Activated CD8-positive, alpha-beta T cell treated with anti-CD3 and anti-CD28 coated beads for 36 hours (primary cell): ENCODE measurements at regions not wholly inside any gene's neighbourhood (a gene's known extent, or its start where the extent isn't known, plus 50 kb on each side); places are given as distances from the start of the nearest gene placed in this dataset.

Experiments used
- ATAC-seq: fragments of 200-7000 bp; cut with Tn5 transposase; one replicate; pipeline ENCODE4 v1.10.0; 2021; ENCODE audit warnings: mild to moderate bottlenecking, moderate library complexity
- CTCF ChIA-PET: fragments of 350-600 bp; sonication (Branson Sonifier 250); formaldehyde crosslinking; loops from one replicate; lab custom pipeline; 2021; ENCODE audit warnings: antibody characterized with exemption; lab: Charles Lee
- POLR2A ChIA-PET: fragments of 350-600 bp; sonication (Branson Sonifier 250); formaldehyde crosslinking; loops from one replicate; lab custom pipeline; 2021; ENCODE audit warnings: antibody characterized with exemption; lab: Charles Lee
- DNase-seq: peaks from one replicate; pipeline ENCODE4 v3.0.0-alpha.2; 2020
- H3K27ac Mint-ChIP-seq: one replicate; pipeline ENCODE4 v1.8.0; 2021; ENCODE audit warnings: mild to moderate bottlenecking, mixed read lengths
- H3K27me3 Mint-ChIP-seq: one replicate; pipeline ENCODE4 v1.8.0; 2021; ENCODE audit warnings: mixed read lengths
- H3K36me3 Mint-ChIP-seq: one replicate; pipeline ENCODE4 v1.8.0; 2021; ENCODE audit warnings: low read depth, mixed read lengths
- H3K4me1 Mint-ChIP-seq: one replicate; pipeline ENCODE4 v1.8.0; 2021; ENCODE audit warnings: low read depth, mixed read lengths
- H3K4me3 Mint-ChIP-seq: one replicate; pipeline ENCODE4 v1.8.0; 2021; ENCODE audit warnings: mild to moderate bottlenecking, moderate library complexity, mixed read lengths
- H3K9me3 Mint-ChIP-seq: one replicate; pipeline ENCODE4 v1.8.0; 2021; ENCODE audit warnings: mixed read lengths
- CTCF ChIP-seq: fragments of 200-600 bp; IDR thresholded peaks from one replicate; pipeline ENCODE4 v1.8.0; 2022; ENCODE audit warnings: antibody characterized with exemption, mild to moderate bottlenecking
- intact Hi-C: fragments of 100-400 bp; cut with micrococcal nuclease; formaldehyde crosslinking; loops from one replicate; pipeline ENCODE4 v1.10.0; 2022

GRCh38 chr13:51006067-51006845 is 96.7 kb downstream of the RNASEH2B start:
- H3K27me3 Mint-ChIP-seq = peaks cover 9% of the 10 kb centered on the region
- H3K27ac Mint-ChIP-seq = no peak overlapping the region
- H3K4me3 Mint-ChIP-seq = no peak overlapping the region
- ChIA-PET POLR2A (no interaction called here), CTCF (interaction anchor here (0.9 to 1.3 kb wide), 2 partner anchors 10 to 63 kb away, joined by 3 to 4 read pairs; no protein-coding TSS in a partner anchor)
- TF ChIP-seq CTCF = no peak
- H3K36me3 Mint-ChIP-seq = no peaks in the 10 kb centered on the region
- intact Hi-C loops = no loop called here
- no peaks in the 10 kb centered on the region for H3K4me1 Mint-ChIP-seq
- ATAC-seq (no peak), DNase-seq (no peak)
- no peaks in the 10 kb centered on the region for H3K9me3 Mint-ChIP-seq
